NCI-H524 treated with DMSO at 0.1 percent for 48 hours (cell line): ENCODE measurements at regions not wholly inside any gene's neighbourhood (a gene's known extent, or its start where the extent isn't known, plus 50 kb on each side); places are given as distances from the start of the nearest gene placed in this dataset.

Experiments used
- DNase-seq: peaks from one replicate; lab custom pipeline; 2025; lab: John Stamatoyannopoulos, UW

GRCh38 chr13:103194871-103195270, 128.7 kb upstream of the SLC10A2 start:
- no peak for DNase-seq

GRCh38 chr13:103192511-103193135, 126.4 kb upstream of the SLC10A2 start:
- DNase-seq = no peak

GRCh38 chr13:103190841-103191240, 124.6 kb upstream of the SLC10A2 start:
- DNase-seq = no peak

GRCh38 chr13:103188713-103189326, 122.6 kb upstream of the SLC10A2 start:
- DNase-seq = no peak

- DNase-seq = no peak
These were observed 121.5 kb upstream of the SLC10A2 start for GRCh38 chr13:103187721-103188156.

- DNase-seq = no peak
These were observed 118.2 kb upstream of the SLC10A2 start for GRCh38 chr13:103184413-103184812.

GRCh38 chr13:103178986-103179943, 113.0 kb upstream of the SLC10A2 start:
- DNase-seq = peak; percentile 75

- no peak for DNase-seq
These were observed 108.7 kb upstream of the SLC10A2 start for GRCh38 chr13:103174966-103175365.

GRCh38 chr13:103168901-103169508, 102.8 kb upstream of the SLC10A2 start:
- no peak for DNase-seq

GRCh38 chr13:103164251-103164650, 98.0 kb upstream of the SLC10A2 start:
- no peak for DNase-seq

- no peak for DNase-seq
These were observed 95.3 kb upstream of the SLC10A2 start for GRCh38 chr13:103161476-103161875.

GRCh38 chr13:103157434-103158145, 91.4 kb upstream of the SLC10A2 start:
- DNase-seq = no peak

GRCh38 chr13:103157016-103157415, 90.8 kb upstream of the SLC10A2 start:
- DNase-seq = no peak

GRCh38 chr13:103156346-103156998, 90.3 kb upstream of the SLC10A2 start:
- no peak for DNase-seq

GRCh38 chr13:103153466-103153865, 87.2 kb upstream of the SLC10A2 start:
- no peak for DNase-seq

- DNase-seq = no peak
These were observed 81.7 kb upstream of the SLC10A2 start for GRCh38 chr13:103147961-103148360.

- DNase-seq = no peak
These were observed 79.2 kb upstream of the SLC10A2 start for GRCh38 chr13:103145442-103145841.

GRCh38 chr13:103143432-103143831, 77.2 kb upstream of the SLC10A2 start:
- no peak for DNase-seq

- DNase-seq = no peak
These were observed 75.9 kb upstream of the SLC10A2 start for GRCh38 chr13:103142151-103142550.

GRCh38 chr13:103140001-103140671, 73.9 kb upstream of the SLC10A2 start:
- DNase-seq = peak; percentile 3

- no peak for DNase-seq
These were observed 68.1 kb upstream of the SLC10A2 start for GRCh38 chr13:103134271-103134670.
